Panc1 (cell line): ENCODE measurements at regions not wholly inside any gene's neighbourhood (a gene's known extent, or its start where the extent isn't known, plus 50 kb on each side); places are given as distances from the start of the nearest gene placed in this dataset.

Experiments
- CTCF ChIP-seq: fragments of 450-650 bp; IDR thresholded peaks from 2 replicates; pipeline ENCODE4 v1.5.1; 2017; ENCODE audit warnings: mild to moderate bottlenecking
- POLR2AphosphoS5 ChIP-seq: IDR thresholded peaks from 2 replicates; pipeline ENCODE4 v1.6.1; 2012; ENCODE audit warnings: mild to moderate bottlenecking, low read depth, low read length, moderate library complexity
- TCF7L2 ChIP-seq: IDR thresholded peaks from 2 replicates; pipeline ENCODE4 v1.6.1; 2011; ENCODE audit warnings: mild to moderate bottlenecking, low read depth, low read length, inconsistent platforms

DNA sequence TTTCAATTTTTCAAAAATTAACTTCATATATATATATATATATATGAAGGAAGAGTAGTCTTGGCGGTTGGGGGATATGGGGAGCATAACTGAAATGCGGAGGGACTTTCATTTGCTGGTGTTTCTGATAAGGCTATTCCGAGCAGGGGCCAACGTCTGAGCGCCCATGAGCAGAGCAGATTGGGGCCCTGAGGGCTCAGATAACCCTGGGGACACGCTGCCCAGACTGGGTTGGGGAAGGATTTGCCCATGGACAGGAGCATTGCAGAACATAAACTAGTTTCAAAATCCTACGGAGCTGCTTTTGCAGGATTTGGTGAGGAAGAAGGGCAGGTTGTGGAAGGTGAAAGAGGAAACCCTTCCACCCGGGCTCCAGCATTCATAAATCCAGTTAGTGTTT is 240.2 kb downstream of the IRX1 start:
- no peak for TF ChIP-seq CTCF
- no peak for TF ChIP-seq TCF7L2
- no peak for TF ChIP-seq POLR2AphosphoS5
